ENCODE measurements at regions not wholly inside any gene's neighbourhood (a gene's known extent, or its start where the extent isn't known, plus 50 kb on each side); places are given as distances from the start of the nearest gene placed in this dataset.

GRCh38 chr2:172342078-172342477 lies 85.3 kb upstream of the ITGA6 start:
- TF ChIP-seq, protein P1, sequence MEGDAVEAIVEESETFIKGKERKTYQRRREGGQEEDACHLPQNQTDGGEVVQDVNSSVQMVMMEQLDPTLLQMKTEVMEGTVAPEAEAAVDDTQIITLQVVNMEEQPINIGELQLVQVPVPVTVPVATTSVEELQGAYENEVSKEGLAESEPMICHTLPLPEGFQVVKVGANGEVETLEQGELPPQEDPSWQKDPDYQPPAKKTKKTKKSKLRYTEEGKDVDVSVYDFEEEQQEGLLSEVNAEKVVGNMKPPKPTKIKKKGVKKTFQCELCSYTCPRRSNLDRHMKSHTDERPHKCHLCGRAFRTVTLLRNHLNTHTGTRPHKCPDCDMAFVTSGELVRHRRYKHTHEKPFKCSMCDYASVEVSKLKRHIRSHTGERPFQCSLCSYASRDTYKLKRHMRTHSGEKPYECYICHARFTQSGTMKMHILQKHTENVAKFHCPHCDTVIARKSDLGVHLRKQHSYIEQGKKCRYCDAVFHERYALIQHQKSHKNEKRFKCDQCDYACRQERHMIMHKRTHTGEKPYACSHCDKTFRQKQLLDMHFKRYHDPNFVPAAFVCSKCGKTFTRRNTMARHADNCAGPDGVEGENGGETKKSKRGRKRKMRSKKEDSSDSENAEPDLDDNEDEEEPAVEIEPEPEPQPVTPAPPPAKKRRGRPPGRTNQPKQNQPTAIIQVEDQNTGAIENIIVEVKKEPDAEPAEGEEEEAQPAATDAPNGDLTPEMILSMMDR (IDR thresholded peaks at IDR 0.05) = no peak
- no peak for TF ChIP-seq POLR2A (IDR thresholded peaks at IDR 0.05)
- no peak for TF ChIP-seq EP300 (IDR thresholded peaks at IDR 0.05)
- no peak for TF ChIP-seq POLR2AphosphoS5 (IDR thresholded peaks at IDR 0.05)
